ENCODE measurements at regions not wholly inside any gene's neighbourhood (a gene's known extent, or its start where the extent isn't known, plus 50 kb on each side); places are given as distances from the start of the nearest gene placed in this dataset.
"Not testable (repeated sequence)": the region's sequence is repeated elsewhere in the genome, so short reads cannot be mapped to it uniquely, and the experiment has no call there.

DNA sequence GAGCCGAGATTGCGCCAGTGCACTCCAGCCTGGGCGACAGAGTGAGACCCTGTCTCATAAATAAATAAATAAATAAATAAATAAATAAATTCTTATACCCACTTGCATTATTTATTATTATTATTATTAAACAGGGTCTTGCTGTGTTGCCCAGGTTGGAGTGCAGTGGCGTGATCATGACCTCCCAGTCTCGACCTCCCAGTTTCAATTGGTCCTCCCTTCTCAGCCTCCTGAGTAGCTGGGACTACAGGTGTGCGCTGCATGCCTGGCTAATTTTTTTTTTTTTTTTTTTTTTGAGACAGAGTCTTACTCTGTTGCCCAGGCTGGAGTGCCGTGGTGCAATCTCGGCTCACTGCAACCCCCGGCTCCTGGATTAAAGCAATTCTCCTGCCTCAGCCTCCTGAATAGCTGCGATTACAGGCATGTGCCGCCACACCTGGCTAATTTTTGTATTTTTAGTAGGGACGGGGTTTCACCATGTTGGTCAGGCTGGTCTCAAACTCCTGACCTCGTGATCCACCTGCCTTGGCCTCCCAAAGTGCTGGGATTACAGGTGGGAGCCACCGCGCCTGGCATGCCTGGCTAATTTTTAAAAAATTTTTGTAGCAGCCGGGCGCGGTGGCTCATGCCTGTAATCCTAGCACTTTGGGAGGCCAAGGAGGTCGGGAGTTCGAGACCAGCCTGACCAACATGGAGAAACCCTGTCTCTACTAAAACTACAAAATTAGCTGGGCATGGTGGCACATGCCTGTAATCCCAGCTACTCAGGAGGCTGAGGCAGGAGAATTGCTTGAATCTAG, 150.2 kb downstream of the SEC14L1 start:
- DNase-seq = not testable (repeated sequence)

DNA sequence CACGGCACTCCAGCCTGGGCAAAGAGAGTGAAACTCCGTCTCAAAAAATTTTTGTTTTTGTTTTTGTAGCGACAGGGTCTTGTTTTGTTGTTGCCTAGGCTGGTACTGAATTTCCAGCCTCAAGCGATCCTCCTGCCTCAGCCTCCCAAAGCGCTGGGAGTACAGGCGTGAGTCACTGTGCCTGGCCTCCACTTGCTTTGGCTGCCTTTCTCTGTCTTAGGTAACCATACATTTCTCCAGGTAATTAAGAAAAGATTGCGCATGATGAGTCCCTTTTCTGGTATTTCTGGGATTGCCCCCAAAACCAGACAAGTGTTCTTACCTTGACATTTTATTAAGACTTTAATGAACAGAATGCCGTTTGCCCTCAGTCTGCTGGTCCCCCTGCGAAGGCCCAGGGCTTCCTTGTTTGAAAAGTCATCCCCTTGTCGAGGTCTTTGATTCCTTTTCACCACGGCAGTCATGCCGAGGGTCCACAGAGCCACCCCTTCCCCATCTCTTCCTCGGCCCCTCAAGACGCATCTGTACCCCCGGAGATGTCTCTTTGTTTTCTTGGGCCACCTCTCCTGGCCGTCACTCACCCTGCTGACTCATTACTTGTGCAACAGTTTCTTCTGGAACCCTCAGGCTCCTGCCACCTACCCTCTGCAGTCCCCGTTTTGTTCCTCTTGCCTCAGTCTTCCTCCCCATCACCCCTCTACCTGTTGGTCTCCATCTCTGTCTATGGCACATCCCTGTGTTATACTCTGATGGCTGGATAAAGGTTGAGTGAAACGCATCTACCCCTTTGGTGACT, 151.0 kb downstream of the SEC14L1 start:
- DNase-seq = no peak

- no peak for DNase-seq
Observed at GRCh38 chr17:77294761-77295160, 154.0 kb downstream of the SEC14L1 start.

DNA sequence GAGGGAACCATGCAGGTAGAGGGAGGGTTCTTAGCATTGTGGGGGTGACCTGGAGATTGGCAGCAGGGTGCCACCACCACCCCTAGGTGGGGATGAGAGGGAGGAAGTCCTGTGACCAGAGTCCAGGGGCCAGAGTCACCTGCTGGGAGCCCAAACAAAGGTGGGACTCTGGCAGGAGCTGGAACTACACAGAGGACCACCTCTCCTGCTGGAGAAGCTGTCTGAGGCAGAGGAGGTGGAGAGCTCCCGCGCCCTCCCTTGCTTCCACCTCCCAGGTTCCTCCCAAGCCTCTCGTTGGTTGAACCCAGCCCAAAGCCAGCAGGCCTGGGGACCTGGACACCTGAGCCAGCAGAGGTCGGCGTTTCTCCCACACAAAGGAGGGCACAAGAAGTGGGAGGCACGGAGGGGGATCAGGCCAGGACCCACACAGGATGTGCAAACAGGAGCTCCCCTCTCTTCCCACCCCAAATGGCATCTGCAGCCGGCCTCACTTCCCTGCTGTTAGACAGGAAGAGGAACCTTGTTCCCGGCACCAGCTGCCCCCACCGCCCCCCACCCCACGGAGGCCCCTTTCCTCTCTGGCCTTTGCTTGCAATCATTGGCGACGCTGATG, 154.6 kb downstream of the SEC14L1 start:
- no peak for DNase-seq

DNA sequence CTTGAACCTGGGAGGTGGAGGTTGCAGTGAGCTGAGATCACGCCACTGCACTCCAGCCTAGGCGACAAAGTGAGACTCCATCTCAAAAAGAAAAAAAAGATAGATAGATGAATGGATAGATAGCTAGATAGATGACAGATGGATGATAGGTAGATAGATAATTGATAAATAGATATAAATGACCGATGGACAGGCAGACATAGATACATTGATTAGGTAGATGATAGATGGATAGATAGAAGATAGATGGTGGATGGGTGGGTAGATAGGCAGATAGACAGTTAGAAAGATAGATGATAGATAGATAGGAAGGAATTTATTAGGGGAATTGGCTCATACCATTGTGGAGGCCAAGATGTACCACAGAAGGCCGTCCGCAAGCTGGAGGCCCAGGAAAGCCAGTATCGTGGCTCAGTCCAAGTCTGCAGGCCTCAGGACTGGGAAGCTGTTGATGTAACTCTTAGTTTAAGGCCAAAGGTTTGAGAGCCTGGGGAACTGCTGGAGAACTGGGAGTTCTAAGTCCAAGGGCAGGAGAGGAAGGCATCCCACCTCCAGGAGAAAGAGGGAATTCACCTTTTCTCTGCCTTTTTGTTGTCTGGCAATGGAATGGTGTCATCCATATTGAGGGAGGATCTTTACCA, 156.1 kb downstream of the SEC14L1 start:
- no peak for DNase-seq

DNA sequence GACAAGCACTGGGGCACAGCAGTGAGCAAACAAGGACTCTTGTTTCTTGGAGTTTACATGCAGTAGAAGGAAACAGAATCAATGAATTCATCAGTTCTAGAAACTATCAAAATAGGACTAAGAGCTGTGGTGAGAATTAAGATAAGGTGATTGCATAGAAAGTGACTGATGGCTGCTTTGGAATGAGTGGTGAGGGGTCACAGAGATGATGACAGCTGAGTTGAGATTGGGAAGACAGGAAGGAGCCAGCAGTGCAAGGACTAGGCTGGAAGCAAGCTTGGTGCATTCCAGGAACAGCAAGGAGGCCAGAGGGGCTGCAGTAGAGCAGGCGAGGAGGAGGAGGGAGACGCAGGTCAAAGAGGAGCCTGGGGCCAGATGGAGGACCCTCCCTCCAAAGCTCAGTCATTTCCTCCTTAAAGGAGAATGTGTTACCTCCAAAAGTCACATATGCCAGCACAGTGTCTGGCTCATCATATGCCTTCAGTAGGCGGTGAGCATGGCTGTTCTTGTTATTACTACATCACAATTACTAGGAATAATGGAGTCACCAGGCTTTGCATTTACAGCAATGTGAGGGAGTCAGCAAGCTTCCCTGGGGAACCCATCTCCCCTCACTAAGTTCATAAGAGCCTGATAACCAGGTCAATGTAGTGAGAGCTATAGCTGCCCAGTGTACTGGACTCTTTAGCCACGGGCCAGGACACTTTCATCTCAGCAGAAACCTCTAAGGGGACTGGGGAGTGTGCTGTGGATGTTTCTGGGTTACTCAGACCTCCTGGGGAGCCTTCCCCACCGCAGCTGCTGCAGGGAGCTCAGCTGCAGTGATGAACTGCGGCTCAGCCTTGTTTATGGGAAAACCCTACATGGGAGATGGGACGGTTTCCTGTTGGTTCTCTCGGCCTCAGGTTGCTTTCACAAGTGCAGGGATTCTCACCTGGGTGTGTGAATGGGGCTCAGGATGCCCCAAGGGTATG, 157.2 kb downstream of the SEC14L1 start:
- no peak for DNase-seq

DNA sequence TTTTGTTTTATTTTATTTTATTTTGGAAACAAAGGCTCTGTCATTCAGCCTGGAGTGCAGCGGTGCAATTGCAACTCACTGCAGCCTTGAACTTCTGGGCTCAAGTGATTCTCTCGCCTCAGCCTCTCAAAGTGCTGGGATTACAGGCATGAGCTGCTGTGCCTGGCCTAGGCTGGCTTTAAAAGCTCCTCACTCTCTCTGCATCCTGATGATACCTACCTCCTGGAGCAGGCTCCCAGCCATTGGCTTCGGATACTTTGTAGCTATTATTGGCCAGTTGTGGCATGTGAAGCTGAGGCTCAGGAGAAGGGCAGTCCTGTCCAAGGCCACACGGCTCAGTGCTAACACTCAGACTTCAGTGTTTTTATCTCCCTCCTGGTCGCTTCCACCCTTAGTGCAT, 158.0 kb downstream of the SEC14L1 start:
- no peak for DNase-seq

DNA sequence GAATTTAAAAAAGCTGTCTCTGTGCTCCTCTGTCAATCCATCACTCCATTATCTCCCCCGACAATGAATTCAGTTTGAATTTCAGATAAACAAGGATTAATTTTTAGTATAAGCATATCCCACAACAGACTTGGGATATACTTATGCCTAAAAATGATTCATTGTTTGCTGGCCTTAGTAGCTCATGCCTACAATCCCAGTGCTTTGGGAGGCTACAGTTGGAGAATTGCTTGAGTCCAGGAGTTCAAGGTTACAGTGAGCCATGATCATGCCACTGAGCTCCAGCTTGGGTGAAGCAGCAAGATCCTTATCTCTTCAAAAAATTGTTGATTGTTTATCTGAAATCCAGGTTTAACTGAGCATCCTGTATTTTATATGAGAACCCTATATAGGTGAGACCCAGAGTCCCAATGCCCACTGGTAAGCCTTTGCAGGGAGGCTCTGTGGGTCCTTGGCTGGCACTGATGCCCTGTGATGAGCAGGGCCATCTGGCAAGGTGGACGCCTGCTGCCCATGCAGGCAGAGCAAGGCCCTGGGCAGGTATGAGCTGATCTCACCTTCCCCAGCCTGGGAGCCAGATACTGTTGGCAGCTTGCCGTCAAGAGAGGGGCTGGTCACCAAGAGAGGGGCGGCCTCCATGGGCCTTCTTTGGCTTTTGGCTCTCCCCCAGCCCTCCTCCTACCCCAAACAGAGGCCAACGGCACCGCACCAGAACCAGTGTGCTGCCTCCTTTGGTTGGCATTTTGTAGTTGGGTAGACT, 158.7 kb downstream of the SEC14L1 start:
- no peak for DNase-seq

DNA sequence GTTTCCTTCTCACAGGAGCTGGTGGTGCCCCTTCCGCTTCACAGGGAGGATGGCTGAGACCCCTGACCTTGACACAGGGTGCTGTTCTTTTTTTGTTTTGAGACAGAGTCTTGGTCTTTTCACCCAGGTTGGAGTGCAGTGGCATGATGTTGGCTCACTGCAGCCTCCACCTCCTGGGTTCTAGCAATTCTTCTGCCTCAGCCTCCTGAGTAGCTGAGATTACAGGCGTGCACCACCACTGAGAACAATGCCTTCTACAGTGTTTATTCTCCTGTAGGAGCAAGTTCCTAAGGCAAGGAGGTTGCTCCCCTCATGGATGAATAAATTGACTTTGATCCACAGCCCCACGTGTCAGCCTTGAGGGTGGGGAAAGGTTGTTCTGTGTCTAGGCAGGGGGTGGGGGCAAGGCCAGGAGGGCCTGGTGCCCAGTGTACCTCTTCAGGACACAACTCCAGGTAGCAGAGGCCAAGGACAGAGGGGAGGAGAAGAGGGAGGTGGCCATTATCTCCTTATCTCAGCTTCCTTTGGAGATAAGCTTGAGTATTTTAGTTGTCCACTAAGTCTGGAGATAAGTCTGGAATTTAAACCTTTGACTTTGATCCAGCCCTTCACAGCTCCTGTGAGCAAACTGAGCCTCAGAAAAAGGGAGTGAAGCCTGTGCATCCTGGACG, 159.4 kb downstream of the SEC14L1 start:
- no peak for DNase-seq

DNA sequence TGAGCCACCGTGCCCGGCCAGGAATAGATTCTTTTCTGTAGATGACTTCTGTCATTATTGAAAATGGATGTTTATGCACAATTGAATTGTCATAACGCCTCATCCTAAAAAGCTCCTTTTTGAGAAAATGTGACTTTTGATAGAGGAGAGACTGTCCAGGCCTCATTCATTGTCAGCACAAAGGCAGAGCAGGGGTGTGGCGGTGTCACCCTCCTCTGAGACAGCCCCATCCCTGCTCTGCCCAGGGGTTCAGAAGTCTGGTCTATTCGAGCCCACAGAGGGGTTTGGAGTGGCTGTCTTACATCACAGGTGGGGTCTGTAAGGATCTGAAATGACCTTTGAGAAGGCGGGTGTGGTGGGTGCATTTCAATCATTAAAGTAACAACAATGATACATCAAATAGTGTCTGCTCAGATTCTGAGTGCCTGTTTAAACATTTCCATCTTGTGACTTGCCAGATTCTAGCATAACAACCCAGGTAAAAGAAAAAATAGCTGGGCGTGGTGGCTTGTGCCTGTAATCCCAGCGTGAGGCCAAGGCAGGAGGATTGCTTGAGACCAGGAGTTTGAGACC, 161.0 kb downstream of the SEC14L1 start:
- DNase-seq = no peak

- no peak for DNase-seq
Observed at GRCh38 chr17:77302682-77303081, 161.9 kb downstream of the SEC14L1 start.

- no peak for DNase-seq
Observed at GRCh38 chr17:77303620-77304019, 162.9 kb downstream of the SEC14L1 start.

DNA sequence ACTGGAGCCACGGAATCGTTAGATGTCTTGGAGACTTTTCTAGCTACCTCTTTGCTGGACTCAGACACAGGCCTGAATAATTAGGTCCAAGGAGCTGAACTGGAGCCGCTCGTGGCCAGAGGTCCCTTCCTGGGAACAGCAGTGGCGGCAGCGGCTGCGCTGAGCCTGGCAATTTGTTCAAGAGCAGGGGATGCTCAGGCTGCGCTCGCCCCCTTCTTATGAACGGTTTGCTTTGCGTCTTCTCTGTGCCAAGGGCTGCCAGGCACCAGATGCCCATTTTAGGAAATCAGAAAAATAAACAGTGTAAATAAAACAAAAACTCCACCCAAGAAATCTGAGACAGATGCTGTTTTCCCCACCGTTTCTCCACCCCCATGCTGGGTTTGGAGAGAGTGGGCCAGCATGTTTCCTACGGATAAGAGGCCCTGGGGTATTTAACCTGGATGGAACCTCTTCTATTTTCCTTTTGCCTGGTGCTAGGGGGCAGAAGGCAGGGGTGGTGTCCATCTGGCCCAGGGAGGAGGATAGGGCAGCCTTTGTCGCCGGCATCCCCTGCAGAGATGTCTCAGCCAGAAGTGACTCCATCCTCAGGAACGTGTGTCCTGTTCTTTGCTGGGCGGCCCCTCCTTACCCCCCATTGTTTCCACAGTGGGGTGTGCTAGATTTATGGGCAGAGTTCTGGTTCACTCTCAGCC, 163.4 kb downstream of the SEC14L1 start:
- no peak for DNase-seq

DNA sequence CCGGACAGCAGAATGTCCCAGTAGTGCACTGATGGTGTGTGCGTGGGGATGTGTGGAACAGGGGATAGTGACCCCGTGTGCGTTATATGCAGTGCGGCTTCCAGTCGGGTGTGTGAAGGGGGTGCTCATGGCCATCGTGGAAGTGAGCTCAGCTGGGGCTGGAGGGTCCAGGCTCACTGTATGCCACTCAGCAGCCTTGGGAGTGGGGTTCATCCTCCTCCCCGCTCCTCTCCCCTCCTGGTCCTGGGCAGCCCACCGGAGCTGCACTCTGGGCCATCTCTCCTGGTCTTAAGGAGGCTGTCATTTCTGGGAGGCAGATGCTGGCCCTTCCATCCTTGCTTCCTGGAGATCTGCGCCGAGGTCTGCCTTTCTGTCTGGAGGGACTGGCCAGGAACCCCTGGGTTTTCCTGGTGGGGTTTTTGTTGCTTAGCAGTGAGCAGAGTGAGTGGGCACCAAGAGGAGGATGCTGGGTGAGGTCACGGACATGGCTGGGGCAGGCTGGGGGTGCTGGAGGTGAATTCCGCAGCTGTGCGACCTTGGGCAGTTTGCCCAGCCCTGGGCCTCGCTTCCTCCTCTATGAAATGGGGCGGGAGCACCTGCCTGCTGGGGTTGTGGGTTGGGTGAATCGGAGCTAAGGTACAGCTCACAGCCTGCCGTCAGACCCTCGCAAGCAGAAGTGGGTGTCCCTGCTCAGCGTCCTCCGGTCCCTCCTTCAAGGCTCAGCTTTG, 164.1 kb downstream of the SEC14L1 start:
- DNase-seq = no peak

DNA sequence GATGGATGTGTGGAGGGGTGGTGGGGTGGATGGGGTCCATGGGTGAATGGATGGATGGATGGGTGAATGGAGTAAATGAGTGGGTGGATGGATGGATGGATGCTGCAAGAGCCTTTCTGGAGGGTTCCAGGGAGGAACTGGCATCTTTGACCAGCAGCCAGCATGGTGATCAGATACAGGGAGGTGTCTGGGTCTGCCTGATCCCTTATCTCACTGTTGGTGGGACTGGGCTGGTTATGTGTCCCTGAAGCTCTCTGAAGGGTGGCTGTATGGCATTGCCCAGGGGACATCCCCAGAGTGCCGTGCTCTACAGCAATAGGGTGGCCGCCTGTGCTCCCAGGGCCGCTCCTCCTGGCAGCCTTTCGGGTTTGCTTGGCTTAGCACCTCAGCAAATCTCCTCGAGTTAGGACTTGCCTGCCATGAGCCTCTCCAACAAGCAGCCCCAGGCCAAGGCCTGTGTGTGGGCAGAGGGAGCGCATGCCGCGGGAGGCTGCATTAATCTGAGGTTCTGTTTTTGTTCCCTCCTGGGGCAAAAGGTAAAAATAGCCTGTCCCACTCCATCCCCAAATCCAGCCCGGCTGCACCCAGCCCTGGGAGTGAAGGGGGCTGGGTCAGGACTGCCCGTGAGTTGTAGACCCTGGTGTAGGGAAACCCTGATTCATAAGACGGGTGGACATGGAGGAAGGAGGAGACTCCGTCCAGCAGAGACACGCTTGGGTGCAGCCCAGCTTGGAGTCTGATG, 165.4 kb downstream of the SEC14L1 start:
- no peak for DNase-seq

GRCh38 chr17:77306790-77307478, 166.2 kb downstream of the SEC14L1 start:
- no peak for DNase-seq

- DNase-seq = no peak
Observed at GRCh38 chr17:77307479-77308198, 166.9 kb downstream of the SEC14L1 start.

All from activated CD4-positive, alpha-beta T cell treated with anti-CD3 and anti-CD28 coated beads, Interleukin-10, Interleukin-2, amounts not matched to agents 100 ng/mL and 50 ng/mL, durations not matched to agents 16 hours and 8 hours (primary cell).